PC-3 (cell line): ENCODE measurements at regions not wholly inside any gene's neighbourhood (a gene's known extent, or its start where the extent isn't known, plus 50 kb on each side); places are given as distances from the start of the nearest gene placed in this dataset.

ENCODE experiments used
- ATAC-seq: fragments of 200-7000 bp; cut with Tn5 transposase; 2 replicates; pipeline ENCODE4 v1.9.1; 2020; ENCODE audit warnings: mild to moderate bottlenecking, moderate library complexity
- BruUV-seq: library from RNA; stranded (reverse); fragments of 400-500 nt; replicated peaks from 2 replicates; lab custom pipeline; 2021; lab: Mats Ljungman, UMichigan
- CTCF ChIA-PET: fragments of 300-600 bp; sonication (Branson Sonifier 250); formaldehyde crosslinking; loops from one replicate; lab custom pipeline; 2022; ENCODE audit warnings: antibody characterized with exemption; lab: Charles Lee
- POLR2A ChIA-PET: fragments of 300-600 bp; sonication (Branson Sonifier 250); formaldehyde crosslinking; loops from one replicate; lab custom pipeline; 2022; ENCODE audit warnings: antibody characterized with exemption; ENCODE audit not compliant: unreplicated experiment; lab: Charles Lee
- DNase-seq: peaks from one replicate; pipeline ENCODE4 v3.0.0-alpha.2; 2015
- H2AFZ ChIP-seq: fragments of 300-600 bp; sonication (generic); 2 replicates; pipeline ENCODE4 v1.6.0; 2016; ENCODE audit warnings: antibody characterized with exemption, low read length
- H3F3A ChIP-seq: fragments of 300-600 bp; sonication (generic); one replicate; pipeline ENCODE4 v1.6.0; 2017; ENCODE audit warnings: antibody characterized with exemption, low read length, control low read depth, mild to moderate bottlenecking; ENCODE audit not compliant: unreplicated experiment
- H3K27ac ChIP-seq: fragments of 300-600 bp; sonication (generic); 2 replicates; pipeline ENCODE4 v1.5.1; 2016; ENCODE audit warnings: mild to moderate bottlenecking, low read length
- H3K27me3 ChIP-seq: fragments of 300-600 bp; sonication (generic); 2 replicates; pipeline ENCODE4 v1.6.1; 2016; ENCODE audit warnings: low read length, mixed read lengths
- H3K36me3 ChIP-seq: fragments of 300-600 bp; sonication (generic); 2 replicates; pipeline ENCODE4 v1.6.1; 2016; ENCODE audit warnings: low read depth, mixed run types, low read length, mixed read lengths
- H3K4me1 ChIP-seq: fragments of 300-600 bp; sonication (generic); 2 replicates; pipeline ENCODE4 v1.5.1; 2016; ENCODE audit warnings: low read length; ENCODE audit not compliant: insufficient read depth
- H3K4me2 ChIP-seq: fragments of 300-600 bp; sonication (generic); 2 replicates; pipeline ENCODE4 v1.6.0; 2016; ENCODE audit warnings: low read length
- H3K4me3 ChIP-seq: fragments of 300-600 bp; sonication (generic); 2 replicates; pipeline ENCODE4 v1.5.1; 2016; ENCODE audit warnings: mild to moderate bottlenecking, low read length, mixed read lengths
- H3K79me2 ChIP-seq: fragments of 300-600 bp; sonication (generic); 2 replicates; pipeline ENCODE4 v1.6.1; 2017; ENCODE audit warnings: low read length, mixed read lengths
- H3K9ac ChIP-seq: fragments of 300-600 bp; sonication (generic); 2 replicates; pipeline ENCODE4 v1.6.0; 2016; ENCODE audit warnings: mild to moderate bottlenecking, low read length
- H3K9me2 ChIP-seq: fragments of 300-600 bp; sonication (generic); replicated peaks from 2 replicates; pipeline ENCODE4 v1.6.1; 2016; ENCODE audit warnings: mixed run types, low read length, mixed read lengths
- H3K9me3 ChIP-seq: fragments of 300-600 bp; sonication (generic); 2 replicates; pipeline ENCODE4 v1.6.1; 2016; ENCODE audit warnings: low read length, mixed read lengths
- H4K20me1 ChIP-seq: fragments of 300-600 bp; sonication (generic); 2 replicates; pipeline ENCODE4 v1.6.1; 2016; ENCODE audit warnings: low read length, mixed read lengths
- EZH2 ChIP-seq: fragments of 300-600 bp; sonication (generic); IDR thresholded peaks from one replicate; pipeline ENCODE4 v1.6.1; 2017; ENCODE audit warnings: antibody characterized with exemption, mild to moderate bottlenecking, low read length; ENCODE audit not compliant: unreplicated experiment
- EZH2phosphoT487 ChIP-seq: fragments of 300-600 bp; sonication (generic); IDR thresholded peaks from 2 replicates; pipeline ENCODE4 v1.6.1; 2018; ENCODE audit warnings: mild to moderate bottlenecking, antibody characterized with exemption, low read length, borderline replicate concordance
- intact Hi-C: fragments of 100-400 bp; cut with micrococcal nuclease; formaldehyde crosslinking; loops from 2 replicates; pipeline ENCODE4 v1.9.0; 2023
- TF ChIP-seq, protein P1 (sequence below): fragments of 300-600 bp; sonication (generic); conservative IDR thresholded peaks from 2 replicates; pipeline ENCODE4 v1.5.1; 2017; ENCODE audit warnings: antibody characterized with exemption, low read depth, mild to moderate bottlenecking, low read length

DNA sequence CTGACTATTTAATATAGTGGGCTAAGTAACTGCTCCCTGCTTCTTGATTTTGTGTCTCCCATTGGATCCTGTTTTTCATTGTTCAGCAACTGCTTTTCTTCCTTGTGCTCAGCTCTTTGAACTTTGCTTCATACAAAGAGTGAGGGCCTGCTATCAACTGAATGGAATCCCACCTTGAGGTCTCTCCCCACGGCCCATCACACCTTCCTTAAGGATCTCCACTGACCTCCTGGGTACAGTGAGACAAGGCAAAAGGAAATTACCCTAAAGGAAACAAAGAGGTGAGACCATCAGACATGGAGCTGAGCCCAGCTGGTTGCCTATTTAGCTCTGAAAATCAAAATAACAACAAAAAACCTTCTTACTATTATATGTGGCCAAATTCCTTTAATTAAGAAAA is 91.3 kb upstream of the RPL34 start:
- DNase-seq, result no peak
- H3K4me3 ChIP-seq, result no peak overlapping the region
- H3K9me3 ChIP-seq, result no peaks in the 10 kb centered on the region
- no peaks in the 10 kb centered on the region for H3K4me1 ChIP-seq
- no peaks in the 10 kb centered on the region for H3K9me2 ChIP-seq
- BruUV-seq, result no TSS peak
- H3K27ac ChIP-seq, result no peak overlapping the region
- ChIA-PET CTCF (no interaction called here), POLR2A (no interaction called here)
- H3K4me2 ChIP-seq, result no peak overlapping the region
- H2AFZ ChIP-seq, result no peak overlapping the region
- H3K36me3 ChIP-seq, result no peaks in the 10 kb centered on the region
- intact Hi-C loops, result no loop called here
- H3K79me2 ChIP-seq, result no peaks in the 10 kb centered on the region
- H3K9ac ChIP-seq, result no peak overlapping the region
- H3K27me3 ChIP-seq, result no peaks in the 10 kb centered on the region
- no peaks in the 10 kb centered on the region for H3F3A ChIP-seq
- no peak for ATAC-seq
- H4K20me1 ChIP-seq, result no peaks in the 10 kb centered on the region
- TF ChIP-seq, protein P1, sequence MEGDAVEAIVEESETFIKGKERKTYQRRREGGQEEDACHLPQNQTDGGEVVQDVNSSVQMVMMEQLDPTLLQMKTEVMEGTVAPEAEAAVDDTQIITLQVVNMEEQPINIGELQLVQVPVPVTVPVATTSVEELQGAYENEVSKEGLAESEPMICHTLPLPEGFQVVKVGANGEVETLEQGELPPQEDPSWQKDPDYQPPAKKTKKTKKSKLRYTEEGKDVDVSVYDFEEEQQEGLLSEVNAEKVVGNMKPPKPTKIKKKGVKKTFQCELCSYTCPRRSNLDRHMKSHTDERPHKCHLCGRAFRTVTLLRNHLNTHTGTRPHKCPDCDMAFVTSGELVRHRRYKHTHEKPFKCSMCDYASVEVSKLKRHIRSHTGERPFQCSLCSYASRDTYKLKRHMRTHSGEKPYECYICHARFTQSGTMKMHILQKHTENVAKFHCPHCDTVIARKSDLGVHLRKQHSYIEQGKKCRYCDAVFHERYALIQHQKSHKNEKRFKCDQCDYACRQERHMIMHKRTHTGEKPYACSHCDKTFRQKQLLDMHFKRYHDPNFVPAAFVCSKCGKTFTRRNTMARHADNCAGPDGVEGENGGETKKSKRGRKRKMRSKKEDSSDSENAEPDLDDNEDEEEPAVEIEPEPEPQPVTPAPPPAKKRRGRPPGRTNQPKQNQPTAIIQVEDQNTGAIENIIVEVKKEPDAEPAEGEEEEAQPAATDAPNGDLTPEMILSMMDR, result no peak
- no peak for TF ChIP-seq EZH2phosphoT487
- no peak for TF ChIP-seq EZH2

DNA sequence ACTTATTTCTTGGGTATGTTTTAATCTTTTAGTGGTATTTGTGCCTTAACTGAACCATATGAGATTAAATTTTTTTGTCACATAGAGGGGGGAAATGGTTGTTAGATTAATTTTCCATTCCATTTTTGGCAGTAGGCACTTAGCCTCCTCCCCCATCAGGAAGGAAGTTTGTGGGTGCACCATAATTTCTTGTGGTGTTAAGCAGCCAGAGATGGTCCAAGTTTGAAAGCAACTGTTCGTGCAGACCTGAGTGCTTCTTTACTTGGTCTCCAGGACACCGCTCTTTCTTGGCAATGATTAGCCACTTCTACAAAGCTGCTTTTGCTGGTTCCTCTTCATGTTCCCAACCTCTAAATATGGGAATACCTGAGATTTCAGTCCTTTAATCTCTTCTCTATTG is 92.7 kb upstream of the RPL34 start:
- Histone ChIP-seq H3K4me3 (no peak overlapping the region), H3K9me2 (no peaks in the 10 kb centered on the region), H3F3A (no peaks in the 10 kb centered on the region), H4K20me1 (no peaks in the 10 kb centered on the region), H3K79me2 (no peaks in the 10 kb centered on the region), H3K9me3 (no peaks in the 10 kb centered on the region), H2AFZ (no peak overlapping the region), H3K4me2 (no peak overlapping the region), H3K36me3 (no peaks in the 10 kb centered on the region), H3K27me3 (no peaks in the 10 kb centered on the region), H3K27ac (no peak overlapping the region), H3K4me1 (no peaks in the 10 kb centered on the region), H3K9ac (no peak overlapping the region)
- ChIA-PET CTCF (no interaction called here), POLR2A (no interaction called here)
- ATAC-seq, result no peak
- BruUV-seq, result no TSS peak
- intact Hi-C loops, result no loop called here
- no peak for DNase-seq
- TF ChIP-seq, protein P1, result no peak
- TF ChIP-seq EZH2phosphoT487, result no peak
- TF ChIP-seq EZH2, result no peak

DNA sequence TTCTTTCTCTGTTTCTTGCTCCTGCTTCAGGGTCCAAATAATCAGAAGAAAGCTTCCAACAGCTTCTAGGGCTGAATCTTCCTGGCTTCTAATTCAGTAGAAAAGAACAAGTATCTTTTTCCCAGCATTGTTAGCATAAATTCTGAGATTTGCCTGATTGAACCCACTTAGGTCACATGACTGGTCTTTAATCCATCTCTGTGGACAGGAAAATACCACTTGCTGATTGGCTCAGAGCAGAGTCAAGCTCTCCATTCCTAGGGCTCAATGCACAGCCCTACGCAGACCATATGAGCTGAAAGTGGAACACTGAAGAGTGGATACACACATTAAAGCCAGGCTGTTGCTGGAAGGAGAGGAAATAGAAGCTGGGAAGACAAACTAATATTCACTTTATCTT is 99.6 kb upstream of the RPL34 start:
- ATAC-seq, result no peak
- Histone ChIP-seq H3K27ac (no peak overlapping the region), H2AFZ (no peak overlapping the region), H3K27me3 (no peaks in the 10 kb centered on the region), H3K9me2 (no peaks in the 10 kb centered on the region), H3K4me2 (no peak overlapping the region), H3K4me1 (no peaks in the 10 kb centered on the region), H3K79me2 (no peaks in the 10 kb centered on the region), H3K36me3 (no peaks in the 10 kb centered on the region), H3K4me3 (no peak overlapping the region), H3K9me3 (no peaks in the 10 kb centered on the region), H3K9ac (no peak overlapping the region), H3F3A (no peaks in the 10 kb centered on the region), H4K20me1 (no peaks in the 10 kb centered on the region)
- TF ChIP-seq EZH2, result no peak
- TF ChIP-seq, protein P1, result no peak
- no peak for TF ChIP-seq EZH2phosphoT487
- POLR2A ChIA-PET, result no interaction called here
- BruUV-seq, result no TSS peak
- intact Hi-C loops, result no loop called here
- DNase-seq, result no peak
- CTCF ChIA-PET, result no interaction called here
